HG02981 (cell line): ENCODE measurements at regions not wholly inside any gene's neighbourhood (a gene's known extent, or its start where the extent isn't known, plus 50 kb on each side); places are given as distances from the start of the nearest gene placed in this dataset.
"Not testable (repeated sequence)": the region's sequence is repeated elsewhere in the genome, so short reads cannot be mapped to it uniquely, and the experiment has no call there.

ENCODE experiments used
- ATAC-seq: cut with Tn5 transposase; IDR thresholded peaks from one replicate; pipeline ENCODE4 v1.9.1; 2021; ENCODE audit warnings: mild to moderate bottlenecking, moderate library complexity; ENCODE audit not compliant: unreplicated experiment

DNA sequence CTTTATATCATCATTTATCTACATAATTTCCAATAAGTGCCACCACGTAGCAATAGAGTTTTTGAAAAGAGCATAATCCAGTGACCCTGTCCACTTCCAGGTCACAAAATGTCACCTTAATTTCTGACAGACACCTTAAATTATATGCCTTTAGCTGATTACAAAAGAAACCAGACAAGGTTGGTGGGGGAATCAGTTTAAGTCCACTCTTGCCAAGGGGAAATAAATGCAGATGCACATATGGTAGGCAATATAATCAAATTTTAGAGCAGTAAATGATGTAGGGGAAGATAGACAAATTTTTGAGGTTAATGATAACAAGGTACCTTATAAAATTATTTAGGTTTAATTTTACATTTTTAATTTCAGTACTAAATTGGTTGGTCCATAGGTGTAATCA lies 253.5 kb downstream of the ZIC1 start:
- ATAC-seq, result no peak

DNA sequence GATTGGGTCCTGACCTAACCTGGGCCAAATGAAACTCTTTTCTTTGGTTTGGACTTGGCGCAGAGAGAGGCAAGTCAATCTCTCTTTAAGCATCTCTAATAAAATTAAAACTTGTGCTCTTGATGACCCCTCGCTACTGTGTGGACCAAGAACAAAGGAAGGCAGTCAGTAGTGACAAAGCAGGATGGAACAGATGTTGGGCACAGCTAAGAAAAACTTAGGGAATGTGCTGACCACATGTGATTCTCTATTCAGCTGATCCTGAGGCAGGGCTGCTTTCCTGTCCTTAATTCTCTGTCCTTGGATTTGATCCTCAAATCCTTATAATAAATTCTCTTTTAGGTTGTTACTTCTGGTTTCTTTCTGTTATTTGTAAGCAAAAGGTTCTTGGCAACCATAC lies 259.9 kb downstream of the ZIC1 start:
- ATAC-seq, result no peak

DNA sequence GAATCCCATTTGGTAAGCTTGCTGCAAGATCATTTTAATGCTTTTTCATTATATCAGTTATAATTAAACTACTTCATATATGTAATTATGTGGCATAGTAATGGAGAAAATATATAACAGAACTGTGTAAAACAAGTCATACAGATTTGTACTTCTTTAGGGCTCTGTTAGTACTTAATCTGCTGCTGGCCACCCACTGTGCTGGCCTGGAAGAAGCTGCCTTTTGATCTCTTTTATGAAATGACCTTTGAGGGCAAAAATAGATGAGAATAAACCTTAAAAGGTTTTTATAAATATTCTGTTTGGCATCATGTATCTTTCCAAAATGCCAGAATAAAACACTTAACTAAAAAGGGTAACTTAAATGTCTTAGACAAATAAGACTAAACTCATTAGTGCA lies 262.9 kb downstream of the ZIC1 start:
- ATAC-seq, result no peak

DNA sequence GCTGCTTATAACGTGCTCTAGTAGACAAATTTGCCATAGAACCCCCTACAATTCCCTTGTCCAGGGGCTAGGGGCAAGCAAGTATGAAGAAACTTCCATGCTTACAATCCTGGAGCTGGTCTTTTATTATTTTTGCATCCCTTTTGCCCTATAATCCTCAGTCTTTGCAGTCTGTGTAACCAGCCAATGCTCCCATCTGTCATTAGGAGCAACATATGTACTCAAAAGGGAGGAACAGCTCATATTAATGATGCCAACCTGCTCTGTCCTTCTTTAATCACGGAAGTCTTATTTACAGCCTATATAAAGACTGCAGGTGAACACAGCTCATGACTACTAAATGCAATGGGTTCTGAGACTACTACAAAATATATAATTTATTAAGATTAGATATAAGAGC lies 263.3 kb downstream of the ZIC1 start:
- ATAC-seq, result no peak

DNA sequence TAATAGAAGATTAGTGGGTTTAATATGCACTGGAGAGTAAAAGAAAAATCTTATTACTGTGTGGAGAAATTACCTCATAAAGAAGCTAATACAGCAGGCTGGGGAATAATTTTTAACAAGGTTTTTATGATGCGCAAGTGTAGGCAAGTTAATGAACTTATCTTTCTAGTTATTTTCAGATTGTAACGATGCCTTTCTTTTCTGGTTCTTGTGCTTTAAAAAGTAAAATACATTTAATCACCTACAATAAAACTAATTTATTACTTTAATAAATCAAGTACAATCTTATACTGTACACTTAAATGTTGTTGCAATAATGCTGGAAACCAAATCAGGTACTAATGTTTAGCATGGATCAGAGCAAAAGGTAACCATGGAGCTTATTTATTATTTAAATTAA lies 266.6 kb downstream of the ZIC1 start:
- no peak for ATAC-seq

DNA sequence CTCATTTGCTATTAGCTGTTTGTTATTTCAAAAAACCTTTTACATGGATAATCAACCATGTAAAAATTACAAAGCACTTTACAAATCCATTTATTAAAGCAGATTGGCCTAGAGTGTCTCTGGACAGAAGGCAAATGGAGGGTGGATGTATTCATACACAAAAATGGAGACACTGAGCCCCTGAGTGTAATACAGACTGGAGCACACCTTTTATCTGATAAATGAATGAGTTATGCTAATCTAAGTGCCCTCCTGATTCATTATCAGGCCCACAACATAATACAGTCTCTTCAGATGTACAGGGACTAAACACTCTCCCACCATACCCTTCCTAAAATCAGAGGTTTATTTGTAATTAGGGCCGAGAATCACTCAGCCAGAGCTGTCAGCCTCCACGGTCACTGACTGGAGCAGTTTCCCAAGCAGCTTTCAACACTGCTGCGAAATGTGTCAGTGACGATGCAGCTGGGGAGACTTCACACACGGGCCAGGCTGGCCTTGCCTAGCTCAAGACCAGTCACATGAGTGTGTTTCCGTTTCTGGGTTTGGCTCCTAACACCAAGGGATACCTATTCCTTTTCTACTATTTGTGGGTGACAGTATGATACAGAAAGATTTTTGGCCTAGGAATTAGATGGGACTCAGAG lies 271.8 kb downstream of the ZIC1 start:
- ATAC-seq, result no peak

DNA sequence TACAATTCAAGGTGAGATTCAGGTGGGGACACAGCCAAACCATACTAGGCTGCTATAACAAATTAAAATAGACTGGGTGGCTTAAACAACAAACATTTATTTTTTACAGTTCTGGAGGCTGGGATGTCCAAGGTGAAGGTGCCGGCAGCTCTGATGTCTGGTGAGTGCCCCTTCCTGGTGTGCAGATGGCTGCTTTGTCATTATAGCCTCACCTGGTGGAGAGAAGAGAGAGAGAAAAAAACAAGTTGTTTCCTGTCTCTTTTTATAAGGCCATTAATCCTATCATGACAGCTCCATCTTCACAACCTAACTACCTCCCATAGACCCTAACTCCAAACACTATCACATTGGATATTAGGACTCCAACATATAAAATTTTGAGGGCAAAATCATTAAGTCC lies 279.7 kb downstream of the ZIC1 start:
- ATAC-seq, result no peak

DNA sequence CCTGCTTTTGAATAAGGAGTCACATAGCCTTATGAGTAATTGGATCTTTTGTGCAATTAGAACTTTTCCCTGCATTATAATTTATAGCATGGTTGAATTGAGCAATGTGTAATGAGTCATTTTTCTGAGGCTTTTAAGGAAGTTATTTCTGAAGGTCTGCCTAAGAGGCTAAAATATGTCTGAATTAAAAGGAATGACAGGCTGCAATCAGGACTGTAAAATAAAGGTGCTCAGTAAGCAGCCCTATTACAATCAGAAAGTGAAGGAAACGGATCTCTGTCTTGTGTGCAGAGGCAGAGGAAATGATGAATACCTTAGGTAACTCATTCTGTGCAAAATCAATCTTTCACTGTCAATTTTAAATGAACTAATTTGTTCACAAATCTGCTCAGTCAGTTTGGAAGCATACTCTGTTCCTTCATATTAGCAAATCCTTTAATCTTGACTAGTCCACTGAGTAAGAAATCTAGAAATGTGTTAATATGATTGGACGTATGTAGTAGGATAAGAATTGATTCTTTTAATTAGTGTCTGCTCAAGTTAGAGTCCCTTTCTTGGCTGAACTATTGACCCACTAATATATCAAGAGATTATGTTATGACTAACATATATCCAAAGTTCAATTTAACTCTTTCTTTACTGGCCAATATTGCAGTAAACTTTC lies 290.1 kb downstream of the ZIC1 start:
- ATAC-seq, result no peak

DNA sequence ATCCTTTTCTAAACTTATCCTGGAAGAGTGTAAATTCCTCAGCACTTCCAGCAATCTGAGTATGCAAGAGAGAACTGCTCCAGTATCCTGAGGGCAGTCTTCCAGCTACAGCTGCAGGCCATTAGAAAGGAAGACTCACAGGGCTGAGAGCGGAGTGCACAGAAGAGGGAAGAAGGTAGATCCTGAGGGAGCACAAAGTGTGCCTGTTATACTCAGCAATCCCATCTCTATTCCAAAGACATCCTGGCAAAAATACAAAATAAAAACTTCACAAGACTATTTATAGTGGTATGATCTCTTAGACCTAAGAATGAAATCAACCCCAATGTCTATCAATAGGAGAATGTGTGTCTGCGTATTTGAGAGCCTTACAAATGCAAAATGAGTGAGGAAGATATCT lies 292.0 kb downstream of the ZIC1 start:
- no peak for ATAC-seq

DNA sequence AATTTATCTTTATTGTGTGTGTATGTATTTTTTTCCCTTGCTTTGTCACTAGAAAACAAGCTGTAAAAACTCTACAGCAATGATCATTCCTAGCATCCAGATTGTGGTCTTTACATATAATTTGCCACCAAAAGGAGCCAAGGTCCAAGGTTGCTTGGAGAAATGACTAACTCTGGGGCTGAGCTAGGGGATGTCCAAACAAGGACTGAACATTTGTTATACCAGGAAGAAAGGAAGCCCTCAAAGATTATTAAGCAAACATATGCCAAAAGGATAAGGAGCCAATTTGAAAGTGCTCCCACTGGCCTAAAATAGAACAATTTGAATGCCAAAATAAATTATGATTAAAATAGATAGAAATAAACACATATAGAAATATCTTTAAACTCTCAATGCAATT lies 293.3 kb downstream of the ZIC1 start:
- ATAC-seq, result no peak

DNA sequence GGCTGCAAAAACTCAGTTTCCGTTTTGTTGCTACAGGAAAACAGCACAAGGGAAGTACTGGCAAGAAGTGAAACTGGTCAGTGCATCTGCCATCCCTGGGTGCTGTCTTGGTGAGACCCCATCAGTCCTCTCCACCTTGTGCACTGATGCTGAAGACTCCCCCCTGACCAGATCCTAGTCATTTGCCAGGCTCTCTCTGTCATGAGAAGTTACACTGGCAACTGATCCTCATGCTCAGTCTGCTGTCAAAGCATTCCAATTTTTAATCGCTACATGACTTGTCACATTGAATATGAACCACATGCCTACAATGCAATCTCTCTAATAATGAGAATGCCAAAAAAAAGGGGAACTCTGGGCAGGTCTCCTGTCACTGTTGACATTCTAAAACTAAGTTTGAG lies 296.5 kb downstream of the ZIC1 start:
- ATAC-seq, result no peak

DNA sequence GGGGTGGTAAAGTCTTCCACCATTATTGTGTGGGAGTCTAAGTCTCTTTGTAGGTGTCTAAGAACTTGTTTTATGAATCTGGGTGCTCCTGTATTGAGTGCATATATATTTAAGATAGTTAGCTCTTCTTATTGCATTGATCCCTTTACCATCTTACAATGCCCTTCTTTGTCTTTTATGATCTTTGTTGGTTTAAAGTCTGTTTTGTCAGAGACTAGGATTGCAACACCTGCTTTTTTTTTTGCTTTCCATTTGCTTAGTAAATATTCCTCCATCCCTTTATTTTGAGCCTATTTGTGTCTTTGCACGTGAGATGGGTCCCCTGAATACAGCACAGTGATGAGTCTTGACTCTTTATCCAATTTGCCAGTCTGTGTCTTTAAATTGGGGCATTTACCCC lies 301.6 kb downstream of the ZIC1 start:
- not testable (repeated sequence) for ATAC-seq

DNA sequence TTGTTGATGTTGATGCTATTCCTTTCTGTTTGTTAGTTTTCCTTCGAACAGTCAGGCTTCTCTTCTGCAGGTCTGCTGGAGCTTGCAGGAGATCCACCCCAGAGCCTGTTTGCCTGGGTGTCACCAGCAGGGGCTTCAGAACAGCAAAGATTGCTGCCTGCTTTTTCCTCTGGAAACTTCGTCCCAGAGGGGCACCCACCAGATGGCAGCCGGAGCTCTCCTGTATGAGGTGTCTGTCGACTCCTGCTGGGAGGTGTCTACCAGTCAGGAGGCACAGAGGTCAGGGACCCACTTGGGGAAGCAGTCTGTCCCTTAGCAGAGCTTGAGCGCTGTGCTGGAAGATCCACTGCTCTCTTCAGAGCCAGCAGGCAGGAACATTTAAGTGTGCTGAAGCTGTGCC lies 303.2 kb downstream of the ZIC1 start:
- ATAC-seq, result no peak

DNA sequence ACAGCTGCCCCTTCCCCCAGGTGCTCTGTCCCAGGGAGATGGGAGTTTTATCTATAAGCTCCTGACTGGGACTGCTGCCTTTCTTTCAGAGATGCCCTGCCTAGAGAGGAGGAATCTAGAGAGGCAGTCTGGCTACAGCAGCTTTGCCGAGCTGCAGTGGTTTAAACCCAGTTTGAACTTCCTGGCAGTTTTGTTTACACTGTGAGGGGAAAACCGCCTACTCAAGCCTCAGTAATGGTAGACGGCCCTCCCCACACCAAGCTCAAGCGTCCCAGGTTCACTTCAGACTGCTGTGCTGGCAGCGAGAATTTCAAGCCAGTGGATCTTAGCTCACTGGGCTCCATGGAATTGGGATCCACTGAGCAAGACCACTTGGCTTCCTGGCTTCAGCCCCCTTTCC lies 303.6 kb downstream of the ZIC1 start:
- not testable (repeated sequence) for ATAC-seq

DNA sequence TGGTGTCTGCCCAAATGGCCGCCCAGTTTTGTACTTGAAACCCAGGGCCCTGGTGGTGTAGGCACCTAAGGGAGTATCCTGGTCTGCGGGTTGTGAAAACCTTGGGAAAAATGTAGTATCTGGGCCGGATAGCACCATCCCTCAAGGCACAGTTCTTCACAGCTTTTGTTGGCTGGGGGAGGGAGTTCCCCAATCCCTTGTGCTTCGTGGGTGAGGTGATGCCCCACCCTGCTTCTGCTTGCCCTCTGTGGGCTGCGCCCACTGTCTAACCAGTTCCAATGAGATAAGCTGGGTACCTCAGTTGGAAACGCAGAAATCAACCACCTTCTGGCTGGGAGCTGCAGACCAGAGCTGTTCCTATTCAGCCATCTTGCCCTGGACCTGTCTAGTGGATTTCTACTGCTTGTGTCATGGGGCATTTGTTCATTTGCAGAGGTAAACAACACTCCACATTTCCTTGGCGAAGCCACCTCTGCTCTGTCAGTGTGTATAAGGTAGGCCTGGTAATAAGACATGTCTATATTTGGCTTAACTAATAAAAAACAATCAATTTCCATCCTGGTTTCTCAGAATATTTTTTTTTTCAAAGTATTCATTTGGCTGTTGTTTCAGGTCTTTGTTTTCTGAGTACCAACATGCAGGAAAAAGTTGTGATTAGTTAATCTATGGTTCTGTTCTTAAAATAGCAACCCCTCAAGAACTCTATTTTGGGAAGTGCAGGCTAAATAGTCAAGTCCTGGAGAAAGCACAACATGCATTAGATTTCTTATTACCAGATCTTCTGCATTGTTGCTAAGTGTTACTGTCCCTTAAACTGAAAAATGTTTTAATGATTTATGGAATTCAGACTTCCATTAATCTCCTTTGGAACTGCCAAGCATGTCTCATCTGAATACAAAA lies 304.3 kb downstream of the ZIC1 start:
- no peak for ATAC-seq

DNA sequence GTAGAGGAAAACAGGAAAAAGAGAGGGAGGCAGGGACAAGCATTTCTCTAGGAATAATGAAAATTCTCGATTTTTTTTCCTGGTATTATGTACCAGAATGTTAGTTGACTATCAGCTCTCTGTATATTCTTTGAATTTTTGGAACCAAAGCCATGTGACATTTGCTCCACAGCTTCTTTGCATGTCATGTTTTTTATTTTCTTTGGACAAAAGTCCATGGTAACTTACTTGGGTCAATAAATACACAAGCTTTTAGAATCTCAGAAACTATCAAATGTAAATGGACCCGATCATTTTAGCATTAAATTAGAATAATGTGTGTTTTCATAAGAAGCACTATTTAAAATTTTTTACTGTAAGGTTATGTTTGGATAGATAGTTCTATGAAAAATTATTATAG lies 320.5 kb downstream of the ZIC1 start:
- no peak for ATAC-seq

DNA sequence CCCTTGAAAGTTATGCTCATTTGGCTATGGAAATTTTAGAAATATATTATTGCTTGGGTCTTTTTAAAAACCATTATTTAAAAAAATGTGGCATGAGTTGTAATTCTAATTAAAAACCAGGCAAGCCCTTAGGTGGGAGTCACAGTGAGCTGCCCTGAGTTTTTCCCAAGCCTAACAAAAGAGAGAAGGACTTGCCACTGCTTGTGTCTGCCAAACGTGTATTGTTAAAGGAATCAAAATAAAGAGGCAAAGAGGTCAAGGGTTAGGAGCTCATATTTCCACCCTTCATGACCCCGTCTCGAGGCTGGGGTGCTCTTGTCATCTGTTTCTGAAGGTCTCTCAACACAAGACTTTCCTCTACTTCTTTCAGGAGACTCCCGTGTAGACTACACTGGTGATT lies 321.1 kb downstream of the ZIC1 start:
- ATAC-seq, result no peak

DNA sequence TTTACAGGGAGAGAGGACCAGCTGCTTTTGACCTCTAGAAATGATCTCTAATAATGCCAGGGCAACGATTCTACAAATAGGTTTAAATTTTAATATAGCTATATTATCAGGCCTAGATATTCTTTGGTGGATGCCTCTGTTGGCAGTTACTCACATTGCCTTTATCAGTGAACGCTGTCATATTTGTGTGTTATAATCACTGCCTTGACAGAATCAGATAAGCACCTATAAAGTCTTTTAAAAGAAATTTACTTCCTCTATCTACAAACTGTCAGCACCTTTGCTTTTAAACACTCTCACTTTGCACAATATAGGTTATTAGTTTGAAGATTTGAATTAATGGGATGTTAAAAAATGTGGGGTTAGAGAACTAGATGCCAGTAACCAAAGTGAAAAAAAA lies 324.1 kb downstream of the ZIC1 start:
- ATAC-seq, result no peak

DNA sequence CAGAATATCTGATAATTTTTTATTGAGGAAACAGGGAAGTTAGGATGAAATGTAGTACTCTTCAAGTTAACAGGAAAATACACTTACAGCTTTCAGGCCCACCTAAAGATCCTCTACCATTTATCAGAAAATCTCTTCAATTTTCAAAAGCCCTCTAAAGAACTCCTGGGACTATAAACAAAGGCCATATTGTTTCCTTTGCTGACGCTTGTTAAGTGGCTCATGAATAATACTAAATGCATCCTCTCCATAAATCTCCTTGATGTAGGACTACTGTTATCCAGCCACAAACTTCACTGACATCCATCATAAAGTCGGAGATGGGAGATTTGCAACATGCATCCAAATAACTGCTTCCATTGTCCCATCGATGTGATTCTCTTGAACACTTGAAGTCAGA lies 326.5 kb downstream of the ZIC1 start:
- ATAC-seq, result no peak

DNA sequence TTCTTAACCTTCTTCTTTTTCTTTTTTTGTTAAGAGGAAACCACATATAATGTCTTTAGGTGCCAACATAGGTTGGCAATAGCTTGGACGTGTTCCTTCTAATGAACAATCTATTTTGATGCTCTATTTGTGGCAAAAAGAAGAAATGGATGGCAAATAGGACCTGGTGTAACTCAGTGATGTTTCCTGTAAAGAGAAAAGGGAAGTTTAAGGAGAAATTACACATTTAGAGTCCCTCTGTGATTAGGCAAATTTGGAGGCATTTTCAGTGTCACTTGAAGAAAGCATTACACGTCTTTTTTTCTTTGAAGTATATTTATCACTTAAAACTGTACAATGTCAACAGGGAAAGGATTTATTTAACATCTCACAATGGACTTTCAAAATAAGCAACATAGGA lies 327.1 kb downstream of the ZIC1 start:
- no peak for ATAC-seq

DNA sequence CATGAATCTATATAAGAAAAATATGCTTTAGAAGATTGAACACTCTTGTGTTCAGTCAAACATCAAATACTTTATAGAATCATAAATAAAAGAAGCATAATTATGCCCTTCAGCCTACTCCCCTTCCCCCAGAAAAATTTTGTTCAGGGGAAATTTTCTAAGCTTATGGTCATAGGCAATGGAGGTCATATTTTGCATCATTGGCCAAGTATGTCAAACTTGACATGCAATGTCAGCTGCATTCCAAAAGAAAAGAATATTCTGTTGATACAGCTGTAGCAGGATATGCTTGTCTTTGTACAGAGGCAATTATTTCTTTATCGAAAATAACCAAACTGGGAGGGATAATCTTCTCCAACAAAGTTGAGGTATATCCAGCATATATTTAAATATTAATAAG lies 328.2 kb downstream of the ZIC1 start:
- ATAC-seq, result no peak

DNA sequence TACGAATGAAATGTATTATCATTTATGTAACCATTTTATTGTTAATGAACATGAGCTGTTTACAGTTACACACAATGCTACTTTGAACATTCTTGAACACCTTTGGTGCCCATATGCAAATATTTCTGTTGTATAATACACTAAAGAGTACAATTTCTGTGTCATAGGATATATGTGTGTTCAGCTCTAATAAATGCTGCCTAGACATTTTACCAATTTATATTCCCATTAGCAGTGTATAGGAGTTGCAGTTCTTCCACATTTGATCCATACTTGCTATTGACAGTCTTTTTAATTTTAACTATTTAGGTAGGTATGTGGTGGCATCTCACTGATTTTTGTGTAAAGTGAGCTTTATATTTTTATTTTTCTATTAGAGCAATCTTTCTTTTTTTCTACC lies 331.8 kb downstream of the ZIC1 start:
- ATAC-seq, result no peak
